ENCODE measurements at regions not wholly inside any gene's neighbourhood (a gene's known extent, or its start where the extent isn't known, plus 50 kb on each side); places are given as distances from the start of the nearest gene placed in this dataset.
"Not testable (repeated sequence)": the region's sequence is repeated elsewhere in the genome, so short reads cannot be mapped to it uniquely, and the experiment has no call there.

DNA sequence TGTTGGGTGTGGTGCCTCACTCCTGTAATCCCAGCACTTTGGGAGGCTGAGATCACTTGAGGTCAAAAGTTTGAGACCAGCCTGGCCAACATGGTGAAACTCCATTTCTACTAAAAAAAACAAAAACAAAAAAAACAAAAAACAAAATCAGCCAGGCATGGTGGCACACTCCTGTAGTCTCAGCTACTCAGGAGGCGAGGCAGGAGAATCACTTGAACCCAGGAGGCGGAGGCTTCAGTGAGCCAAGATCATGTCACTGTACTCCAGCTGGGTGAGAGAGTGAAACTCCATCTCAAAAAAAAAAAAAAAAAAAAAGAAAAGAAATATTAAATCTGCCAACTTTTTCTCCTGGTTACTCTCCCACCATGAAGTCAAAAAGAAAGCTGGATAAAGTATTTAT lies 107.5 kb upstream of the SYNCRIP start:
- DNase-seq, H3K9me3 Mint-ChIP-seq, H3K4me3 Mint-ChIP-seq, H3K4me1 Mint-ChIP-seq, H3K27ac Mint-ChIP-seq, H3K36me3 Mint-ChIP-seq: not testable (repeated sequence)
- peaks cover 3 to 16% (median 3%) of the 10 kb centered on the region in 3 donors for H3K27me3 Mint-ChIP-seq (ENCODE audit: low read depth in 3 of 3)

GRCh38 chr6:85749236-85749635 lies 106.5 kb upstream of the SYNCRIP start:
- H3K36me3 Mint-ChIP-seq: no peaks in the 10 kb centered on the region
- H3K27ac Mint-ChIP-seq: no peak overlapping the region
- H3K9me3 Mint-ChIP-seq: peaks cover 0 to 2% (median 0%) of the 10 kb centered on the region in 6 donors
- no peaks in the 10 kb centered on the region for H3K4me1 Mint-ChIP-seq
- DNase-seq: no peak
- no peak overlapping the region for H3K4me3 Mint-ChIP-seq
- peaks cover 6 to 9% (median 7%) of the 10 kb centered on the region in 3 donors for H3K27me3 Mint-ChIP-seq (ENCODE audit: low read depth in 3 of 3)

GRCh38 chr6:85747666-85748065 lies 105.0 kb upstream of the SYNCRIP start:
- no peaks in the 10 kb centered on the region for H3K4me1 Mint-ChIP-seq

GRCh38 chr6:85747093-85747492 lies 104.4 kb upstream of the SYNCRIP start:
- DNase-seq: no peak
- Mint-ChIP-seq H3K4me3 (no peak overlapping the region), H3K36me3 (no peaks in the 10 kb centered on the region), H3K4me1 (no peaks in the 10 kb centered on the region), H3K27me3 (ENCODE audit: low read depth in 3 of 3) (peaks cover 2 to 9% (median 4%) of the 10 kb centered on the region in 3 donors), H3K27ac (no peak overlapping the region), H3K9me3 (peaks cover 0 to 2% (median 0%) of the 10 kb centered on the region in 6 donors)

More at GRCh38 chr6:85747666-85748065, 105.0 kb upstream of the SYNCRIP start:
- peaks cover 2 to 7% (median 6%) of the 10 kb centered on the region in 3 donors for H3K27me3 Mint-ChIP-seq (ENCODE audit: low read depth in 3 of 3)
- H3K27ac Mint-ChIP-seq: no peak overlapping the region
- no peaks in the 10 kb centered on the region for H3K36me3 Mint-ChIP-seq
- DNase-seq: no peak
- H3K4me3 Mint-ChIP-seq: no peak overlapping the region
- no peaks in the 10 kb centered on the region for H3K9me3 Mint-ChIP-seq

DNA sequence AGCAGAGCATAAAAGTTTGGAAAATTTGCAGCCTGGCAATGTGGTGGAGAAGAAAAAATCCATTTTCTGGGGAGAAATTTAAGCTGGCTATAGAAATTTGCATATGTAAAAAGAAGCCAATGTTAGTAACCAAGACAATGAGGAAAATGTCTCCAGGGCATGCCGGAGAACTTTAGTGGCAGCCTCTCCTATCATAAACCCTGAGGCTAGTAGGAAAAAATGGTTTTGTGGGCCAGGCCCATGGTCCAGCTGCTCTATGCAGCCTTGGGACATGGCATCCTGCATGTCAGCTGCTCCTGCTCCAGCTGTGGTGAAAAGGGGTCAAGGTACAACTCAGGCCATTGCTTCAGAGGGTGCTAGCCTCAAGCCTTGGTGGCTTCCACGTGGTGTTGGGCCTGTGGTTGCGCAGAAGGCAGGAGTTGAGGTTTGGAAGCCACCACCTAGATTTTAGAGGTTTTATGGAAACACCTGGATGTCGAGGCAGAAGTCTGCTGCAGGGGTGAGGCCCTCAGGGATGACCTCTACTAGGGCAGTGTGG lies 101.8 kb upstream of the SYNCRIP start:
- DNase-seq: no peak
- Mint-ChIP-seq H3K4me3 (no peak overlapping the region), H3K9me3 (peaks cover 0 to 2% (median 0%) of the 10 kb centered on the region in 6 donors)

DNA sequence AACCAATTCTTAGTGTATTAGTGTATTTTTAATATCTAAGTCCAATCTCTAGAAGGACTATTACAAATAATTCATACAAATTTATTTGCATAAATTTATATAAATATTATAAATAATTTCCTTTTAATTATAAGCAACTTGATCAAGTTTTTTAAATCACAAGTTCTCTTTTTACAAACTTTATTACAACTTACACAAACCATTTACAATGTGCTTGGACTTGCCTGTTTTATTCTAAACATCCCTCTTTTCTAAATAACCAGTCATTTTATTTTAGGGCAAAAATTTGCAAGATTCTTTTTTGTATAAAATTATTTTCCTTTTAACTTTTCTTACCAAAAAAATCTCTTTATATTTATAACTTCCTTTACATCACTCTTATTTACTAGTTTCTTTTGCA lies 83.5 kb upstream of the SYNCRIP start:
- Mint-ChIP-seq H3K27ac (no peak overlapping the region), H3K36me3 (no peaks in the 10 kb centered on the region), H3K27me3 (ENCODE audit: low read depth in 3 of 3) (no peaks in the 10 kb centered on the region), H3K9me3 (peaks cover 0 to 2% (median 0%) of the 10 kb centered on the region in 6 donors), H3K4me3 (no peak overlapping the region), H3K4me1 (no peaks in the 10 kb centered on the region)
- DNase-seq: no peak

More for the DNA sequence above, 101.8 kb upstream of the SYNCRIP start:
- H3K27ac Mint-ChIP-seq: no peak overlapping the region
- no peaks in the 10 kb centered on the region for H3K4me1 Mint-ChIP-seq
- peaks cover 4 to 14% (median 5%) of the 10 kb centered on the region in 3 donors for H3K27me3 Mint-ChIP-seq (ENCODE audit: low read depth in 3 of 3)
- no peaks in the 10 kb centered on the region for H3K36me3 Mint-ChIP-seq

- no peaks in the 10 kb centered on the region for H3K36me3 Mint-ChIP-seq
- H3K4me3 Mint-ChIP-seq: no peak overlapping the region
- H3K27ac Mint-ChIP-seq: no peak overlapping the region
- peaks cover 0 to 9% (median 2%) of the 10 kb centered on the region in 3 donors for H3K27me3 Mint-ChIP-seq (ENCODE audit: low read depth in 3 of 3)
- DNase-seq: no peak
- no peaks in the 10 kb centered on the region for H3K4me1 Mint-ChIP-seq
- H3K9me3 Mint-ChIP-seq: peaks cover 0 to 4% (median 0%) of the 10 kb centered on the region in 6 donors
Observed at GRCh38 chr6:85715797-85716196, 73.1 kb upstream of the SYNCRIP start.

DNA sequence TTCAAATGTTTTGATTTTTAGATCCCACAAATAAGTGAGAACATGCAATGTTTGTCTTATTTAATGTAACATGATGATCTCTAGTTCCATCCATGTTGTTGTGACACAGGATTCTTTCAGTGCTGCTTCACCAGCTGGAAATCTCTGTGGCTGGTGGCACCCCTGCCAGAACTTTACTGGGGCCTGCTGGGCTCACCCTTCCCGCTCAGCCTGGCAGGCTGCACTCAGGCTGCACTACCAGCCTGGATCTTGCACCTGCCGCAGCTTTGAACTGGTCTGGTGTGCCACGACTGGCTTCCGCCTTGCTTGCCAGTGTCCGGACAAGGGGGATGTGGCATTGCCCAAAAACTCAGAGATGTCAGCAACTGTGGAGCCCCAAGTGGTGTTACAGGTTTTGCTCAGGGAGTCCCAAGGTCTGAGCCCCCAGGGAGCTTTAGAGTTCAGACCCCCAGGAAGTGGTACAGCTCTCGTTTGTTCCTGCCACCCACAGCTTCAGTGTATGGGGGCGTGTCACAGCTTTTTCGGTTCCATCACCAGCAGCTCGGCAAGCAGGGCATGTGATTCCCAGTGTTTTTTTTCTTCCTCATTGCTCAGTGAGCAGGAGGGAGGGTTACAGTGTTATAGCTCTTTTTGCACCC lies 72.3 kb upstream of the SYNCRIP start:
- Mint-ChIP-seq H3K4me3 (no peak overlapping the region), H3K4me1 (no peaks in the 10 kb centered on the region)

GRCh38 chr6:85712346-85712745 lies 69.7 kb upstream of the SYNCRIP start:
- no peak for DNase-seq
- no peaks in the 10 kb centered on the region for H3K36me3 Mint-ChIP-seq
- H3K27ac Mint-ChIP-seq: no peak overlapping the region
- H3K27me3 Mint-ChIP-seq (ENCODE audit: low read depth in 3 of 3): peaks cover 0 to 4% (median 2%) of the 10 kb centered on the region in 3 donors
- no peak overlapping the region for H3K4me3 Mint-ChIP-seq
- no peaks in the 10 kb centered on the region for H3K4me1 Mint-ChIP-seq
- peaks cover 0 to 4% (median 0%) of the 10 kb centered on the region in 6 donors for H3K9me3 Mint-ChIP-seq

More for the DNA sequence above, 72.3 kb upstream of the SYNCRIP start:
- no peak overlapping the region for H3K27ac Mint-ChIP-seq
- no peaks in the 10 kb centered on the region for H3K36me3 Mint-ChIP-seq
- H3K27me3 Mint-ChIP-seq (ENCODE audit: low read depth in 3 of 3): peaks cover 0 to 9% (median 3%) of the 10 kb centered on the region in 3 donors
- peaks cover 0 to 4% (median 0%) of the 10 kb centered on the region in 6 donors for H3K9me3 Mint-ChIP-seq
- DNase-seq: no peak

DNA sequence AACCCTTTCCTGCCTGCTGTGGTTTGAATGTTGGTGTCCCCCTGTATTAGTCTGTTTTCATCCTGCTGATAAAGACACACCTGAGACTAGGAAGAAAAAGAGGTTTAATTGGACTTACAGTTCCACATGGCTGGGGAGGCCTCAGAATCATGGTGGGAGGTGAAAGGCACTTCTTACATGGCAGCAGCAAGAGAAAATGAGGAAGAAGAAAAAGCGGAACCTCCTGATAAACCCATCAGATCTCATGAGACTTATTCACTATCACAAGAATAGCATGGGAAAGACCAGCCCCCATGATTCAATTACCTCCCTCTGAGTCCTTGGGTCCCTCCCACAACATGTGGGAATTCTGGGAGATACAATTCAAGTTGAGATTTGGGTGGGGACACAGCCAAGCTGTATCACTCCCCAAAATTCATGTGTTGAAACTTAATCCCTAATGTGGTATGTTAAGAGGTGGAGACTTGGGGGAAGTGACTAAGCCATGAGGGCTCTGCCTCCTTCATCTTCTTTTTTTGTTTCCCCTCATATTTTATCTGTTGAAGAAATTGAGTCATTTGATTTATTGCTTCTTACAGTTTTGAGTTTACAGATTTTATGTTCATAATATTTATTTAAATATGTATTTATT lies 64.9 kb upstream of the SYNCRIP start:
- not testable (repeated sequence) for H3K4me3 Mint-ChIP-seq; H3K9me3 Mint-ChIP-seq; DNase-seq; H3K27ac Mint-ChIP-seq; H3K4me1 Mint-ChIP-seq; H3K36me3 Mint-ChIP-seq; H3K27me3 Mint-ChIP-seq (ENCODE audit: low read depth in 3 of 3)

GRCh38 chr6:85706272-85706671 lies 63.6 kb upstream of the SYNCRIP start:
- Mint-ChIP-seq H3K4me1 (no peaks in the 10 kb centered on the region), H3K9me3 (no peaks in the 10 kb centered on the region), H3K36me3 (no peaks in the 10 kb centered on the region), H3K27ac (no peak overlapping the region), H3K4me3 (no peak overlapping the region), H3K27me3 (ENCODE audit: low read depth in 3 of 3) (peaks cover 0 to 3% (median 1%) of the 10 kb centered on the region in 3 donors)
- no peak for DNase-seq

GRCh38 chr6:85705220-85705619 lies 62.5 kb upstream of the SYNCRIP start:
- peaks cover 0 to 4% (median 0%) of the 10 kb centered on the region in 3 donors for H3K27me3 Mint-ChIP-seq (ENCODE audit: low read depth in 3 of 3)
- no peak overlapping the region for H3K4me3 Mint-ChIP-seq
- no peaks in the 10 kb centered on the region for H3K9me3 Mint-ChIP-seq
- no peak overlapping the region for H3K27ac Mint-ChIP-seq
- DNase-seq: no peak
- no peaks in the 10 kb centered on the region for H3K36me3 Mint-ChIP-seq
- no peaks in the 10 kb centered on the region for H3K4me1 Mint-ChIP-seq

DNA sequence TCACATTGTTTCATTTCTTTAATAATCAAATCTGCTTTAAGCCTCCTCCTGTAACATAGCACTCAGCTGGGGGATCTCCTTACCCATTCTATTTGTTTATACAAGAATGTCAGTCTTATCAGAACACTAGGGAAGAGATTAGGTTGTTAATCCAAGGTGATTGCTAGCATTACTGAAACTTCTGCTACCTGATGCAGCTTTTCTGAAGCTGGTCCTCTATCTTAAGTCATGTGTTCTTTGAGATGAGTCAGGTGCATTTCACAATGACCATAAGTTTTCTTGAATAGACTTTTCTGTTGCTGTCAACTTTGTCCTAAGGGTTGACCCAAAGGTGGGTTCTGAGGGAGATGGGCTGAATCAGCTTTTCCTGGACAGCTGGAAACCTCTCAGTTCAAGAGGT lies 60.7 kb upstream of the SYNCRIP start:
- Mint-ChIP-seq H3K27ac (no peak overlapping the region), H3K27me3 (ENCODE audit: low read depth in 3 of 3) (peaks cover 0 to 7% (median 6%) of the 10 kb centered on the region in 3 donors), H3K4me3 (no peak overlapping the region), H3K9me3 (peaks cover 0 to 6% (median 0%) of the 10 kb centered on the region in 6 donors), H3K4me1 (no peaks in the 10 kb centered on the region), H3K36me3 (no peaks in the 10 kb centered on the region)
- DNase-seq: no peak

Measured in immature natural killer cell (primary cell).